NCI-H2107 treated with DMSO at 0.1 percent for 48 hours (cell line): ENCODE measurements at regions not wholly inside any gene's neighbourhood (a gene's known extent, or its start where the extent isn't known, plus 50 kb on each side); places are given as distances from the start of the nearest gene placed in this dataset.

Experiments used
- DNase-seq: peaks from one replicate; lab custom pipeline; 2025; ENCODE audit not compliant: unreplicated experiment; lab: John Stamatoyannopoulos, UW

- DNase-seq = no peak
Observed at GRCh38 chr6:113805811-113806495, 51.2 kb upstream of the MARCKS start.
